Astrocyte of the hippocampus (primary cell): ENCODE measurements at regions not wholly inside any gene's neighbourhood (a gene's known extent, or its start where the extent isn't known, plus 50 kb on each side); places are given as distances from the start of the nearest gene placed in this dataset.
"Not testable (repeated sequence)": the region's sequence is repeated elsewhere in the genome, so short reads cannot be mapped to it uniquely, and the experiment has no call there.

Experiments used
- DNase-seq: peaks from one replicate; pipeline ENCODE4 v3.0.0; 2011; ENCODE audit warnings: low read depth, low spot score

- not testable (repeated sequence) for DNase-seq
Measured at GRCh38 chr2:89221474-89221873, 530.0 kb downstream of the RPIA start.

DNA sequence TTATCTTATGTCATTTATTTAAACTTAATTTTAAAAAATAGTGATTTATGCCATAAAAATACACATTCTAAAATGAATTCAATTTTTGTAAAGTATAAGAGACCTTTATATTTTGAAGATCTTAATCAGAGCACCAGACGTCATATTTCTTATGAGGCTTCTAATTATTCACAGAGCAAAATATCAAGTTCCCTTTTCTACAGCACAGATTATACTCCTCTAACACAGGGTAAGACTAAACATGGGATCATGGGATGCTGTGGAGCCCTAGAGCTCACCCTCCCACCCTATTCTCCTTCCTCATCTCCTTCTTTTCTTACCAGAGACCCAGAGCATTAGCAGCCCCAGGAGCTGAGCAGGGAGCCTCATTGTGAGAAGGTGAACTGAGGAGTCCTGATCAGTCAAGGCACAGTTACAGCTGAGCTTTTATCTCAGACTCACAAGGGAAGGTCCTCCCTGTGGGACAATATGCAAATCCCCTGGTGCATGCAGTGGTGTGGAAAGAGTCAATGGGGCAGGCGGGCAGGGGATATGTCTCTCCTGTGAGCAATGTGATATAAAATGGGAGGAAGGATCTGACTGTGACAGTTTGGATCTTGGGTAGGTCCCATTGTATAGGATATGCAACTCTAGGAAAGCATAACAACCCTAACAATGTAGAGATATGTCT lies 530.7 kb downstream of the RPIA start:
- DNase-seq: not testable (repeated sequence)

- not testable (repeated sequence) for DNase-seq
Measured at GRCh38 chr2:89224803-89225202, 533.3 kb downstream of the RPIA start.

GRCh38 chr2:89229979-89230378 lies 538.5 kb downstream of the RPIA start:
- DNase-seq: not testable (repeated sequence)

- not testable (repeated sequence) for DNase-seq
Measured at GRCh38 chr2:89231241-89231640, 539.8 kb downstream of the RPIA start.

DNA sequence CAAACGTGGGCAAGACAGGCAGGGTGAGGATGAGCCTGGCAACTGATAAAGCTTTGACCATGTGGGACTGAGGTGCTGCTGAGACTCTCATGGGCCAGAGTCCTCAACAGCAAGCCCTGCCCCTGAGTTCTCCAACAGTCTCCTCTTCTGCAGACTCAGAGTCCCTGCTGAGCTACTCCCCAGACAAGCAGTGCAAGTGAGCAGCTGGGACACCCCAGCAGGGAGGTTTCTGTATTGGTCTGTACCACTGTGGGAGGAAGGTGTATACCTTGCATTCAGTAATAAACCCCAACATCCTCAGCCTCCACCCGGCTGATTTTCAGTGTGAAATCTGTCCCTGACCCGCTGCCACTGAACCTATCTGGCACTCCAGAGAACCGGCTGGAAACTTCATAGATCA lies 542.5 kb downstream of the RPIA start:
- DNase-seq: not testable (repeated sequence)

DNA sequence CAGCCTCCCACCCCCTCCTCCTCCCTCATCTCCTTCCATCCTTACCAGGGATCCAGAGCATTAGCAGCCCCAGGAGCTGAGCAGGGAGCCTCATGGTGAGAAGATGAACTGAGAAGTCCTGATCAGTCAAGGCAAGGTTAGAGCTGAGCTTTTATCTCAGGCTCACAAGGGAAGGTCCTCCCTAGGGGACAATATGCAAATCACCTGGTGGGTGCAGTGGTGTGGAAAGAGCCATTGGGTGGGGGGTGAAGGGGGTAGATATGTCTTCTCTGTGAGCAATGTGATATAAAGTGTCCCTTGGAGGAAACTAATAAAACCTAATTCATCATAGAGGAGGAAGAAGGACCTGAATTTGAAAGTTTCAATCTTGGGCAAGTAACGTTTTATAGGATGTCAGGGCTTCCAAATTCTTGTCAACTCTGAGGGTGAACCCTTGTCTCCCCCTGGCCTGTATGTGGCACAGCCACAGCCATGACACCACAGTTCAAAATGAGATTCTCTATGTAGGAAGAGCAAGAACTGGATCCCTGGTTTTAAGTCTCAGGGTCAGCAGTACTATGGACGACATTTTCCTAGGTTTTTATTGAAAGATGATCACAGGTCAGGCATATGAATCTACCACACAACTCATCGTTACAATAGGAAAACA lies 543.5 kb downstream of the RPIA start:
- DNase-seq: not testable (repeated sequence)

- DNase-seq: not testable (repeated sequence)
Measured at GRCh38 chr2:89236832-89237450, 545.5 kb downstream of the RPIA start.

GRCh38 chr2:89237783-89238182 lies 546.3 kb downstream of the RPIA start:
- DNase-seq: not testable (repeated sequence)

DNA sequence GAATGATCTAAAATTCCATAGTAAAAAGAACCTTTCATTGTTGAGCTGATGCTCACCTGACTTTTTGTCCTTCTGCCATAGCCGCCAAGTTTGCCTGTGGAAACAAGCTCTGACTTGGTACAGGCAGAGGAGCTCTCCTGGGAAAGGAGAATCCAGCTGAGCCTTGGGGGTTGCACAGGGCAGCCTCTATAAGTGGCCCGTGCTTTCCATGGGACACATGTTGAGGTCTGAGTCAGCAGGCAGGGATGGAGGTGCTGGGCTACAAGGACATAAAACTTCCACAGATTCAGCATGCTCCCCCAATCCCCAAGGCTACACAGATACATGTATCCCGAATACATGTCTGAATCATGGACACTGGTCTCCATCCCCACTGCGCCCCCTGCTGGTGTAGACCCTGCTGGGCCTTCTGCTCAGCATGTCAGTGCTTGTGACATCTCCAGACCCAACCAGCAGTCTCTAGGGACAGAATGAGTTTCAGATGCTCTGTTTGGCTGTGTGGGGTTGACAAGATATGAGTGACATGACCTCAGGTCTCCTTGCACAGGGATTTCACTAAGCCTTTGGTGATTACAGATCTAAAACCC lies 551.7 kb downstream of the RPIA start:
- not testable (repeated sequence) for DNase-seq

GRCh38 chr2:89244407-89244806 lies 552.9 kb downstream of the RPIA start:
- DNase-seq: not testable (repeated sequence)

DNA sequence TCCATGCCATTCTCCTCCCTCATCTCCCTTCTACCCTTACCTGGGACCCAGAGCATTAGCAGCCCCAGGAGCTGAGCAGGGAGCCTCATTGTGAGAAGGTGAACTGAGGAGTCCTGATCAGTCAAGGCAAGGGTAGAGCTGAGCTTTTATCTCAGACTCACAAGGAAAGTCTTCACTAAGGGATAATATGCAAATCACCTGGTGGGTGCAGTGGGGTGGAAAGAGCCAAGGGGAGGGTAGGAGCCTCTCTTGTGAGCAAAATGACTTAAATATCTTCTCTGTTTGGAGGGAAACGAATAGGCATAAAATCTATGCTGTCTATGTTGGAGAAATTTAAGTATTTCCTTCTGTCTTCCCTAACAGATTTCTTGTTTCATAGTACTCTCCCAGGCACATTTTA lies 554.0 kb downstream of the RPIA start:
- DNase-seq: not testable (repeated sequence)

GRCh38 chr2:89246027-89246426 lies 554.6 kb downstream of the RPIA start:
- DNase-seq: not testable (repeated sequence)

GRCh38 chr2:89246620-89247019 lies 555.1 kb downstream of the RPIA start:
- DNase-seq: not testable (repeated sequence)

GRCh38 chr2:89255013-89255412 lies 563.5 kb downstream of the RPIA start:
- DNase-seq: not testable (repeated sequence)

DNA sequence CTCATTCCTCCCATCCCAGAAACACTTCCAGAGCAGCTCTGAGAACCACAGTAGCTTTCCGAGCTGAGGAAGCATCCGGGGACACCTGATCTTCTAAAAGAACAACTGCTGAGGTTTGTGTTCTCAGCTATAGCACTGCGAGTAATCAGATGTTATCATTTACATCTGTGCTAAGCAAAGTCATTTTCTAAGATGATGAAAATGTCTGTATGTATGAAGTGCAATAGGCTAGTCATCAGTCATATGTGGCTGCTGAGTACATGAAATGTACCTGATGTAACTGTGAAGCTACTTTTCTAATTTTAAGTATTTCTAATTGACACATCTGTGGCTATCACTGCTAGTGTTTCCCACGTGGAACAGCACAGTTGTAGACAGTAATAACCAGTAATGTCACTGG lies 582.0 kb downstream of the RPIA start:
- not testable (repeated sequence) for DNase-seq

- DNase-seq: not testable (repeated sequence)
Measured at GRCh38 chr2:89280536-89280935, 589.1 kb downstream of the RPIA start.

DNA sequence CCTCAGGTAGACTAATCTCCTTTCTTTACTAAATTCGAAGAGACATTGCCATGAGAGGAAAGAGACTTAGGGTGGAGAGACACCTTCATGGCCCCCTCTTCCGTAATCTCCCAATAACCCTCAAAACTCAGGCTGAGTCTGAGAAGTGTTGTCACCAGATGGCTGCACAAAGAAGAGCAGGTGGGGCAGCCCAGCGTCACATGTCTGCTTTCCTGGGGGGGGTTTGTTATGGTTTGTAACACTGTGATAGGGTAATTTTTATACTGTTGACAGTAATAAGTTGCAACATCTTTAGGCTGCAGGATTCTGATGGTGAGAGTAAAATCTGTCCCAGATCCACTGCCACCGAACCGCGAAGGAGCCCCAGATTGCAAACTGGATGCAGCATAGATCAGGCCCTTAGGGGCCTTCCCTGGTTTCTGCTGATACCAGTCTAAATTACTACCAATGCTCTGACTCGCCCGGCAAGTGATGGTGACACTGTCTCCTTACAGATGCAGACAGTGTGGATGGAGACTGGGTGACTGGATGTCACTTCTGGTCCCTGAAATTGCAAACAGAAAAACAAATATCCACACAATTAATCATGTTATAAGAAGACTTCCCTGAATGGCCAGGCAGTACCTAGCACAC lies 595.1 kb downstream of the RPIA start:
- DNase-seq: not testable (repeated sequence)

- DNase-seq: not testable (repeated sequence)
Measured at GRCh38 chr2:89287084-89287483, 595.6 kb downstream of the RPIA start.

GRCh38 chr2:89291717-89292298 lies 600.3 kb downstream of the RPIA start:
- DNase-seq: not testable (repeated sequence)

GRCh38 chr2:89293399-89293798 lies 601.9 kb downstream of the RPIA start:
- not testable (repeated sequence) for DNase-seq
